Coronary artery (tissue), 2 donors: ENCODE measurements at regions not wholly inside any gene's neighbourhood (a gene's known extent, or its start where the extent isn't known, plus 50 kb on each side); places are given as distances from the start of the nearest gene placed in this dataset.

Experiments
- DNase-seq: peaks from one replicate; pipeline ENCODE4 v3.0.0-alpha.2; 2017; ENCODE audit warnings: low spot score
- H3K27ac ChIP-seq, 2 donors: fragments of 200-600 bp; sonication (generic); one replicate each; pipeline ENCODE4 v1.5.1; 2016 to 2019
- H3K4me3 ChIP-seq: fragments of 200-600 bp; sonication (generic); 2 replicates; pipeline ENCODE4 v1.5.1; 2016; ENCODE audit warnings: mild to moderate bottlenecking, moderate library complexity
- TF ChIP-seq, protein P1 (sequence below): fragments of 200-600 bp; sonication (generic); IDR thresholded peaks from one replicate; pipeline ENCODE4 v1.5.1; 2019; ENCODE audit warnings: antibody characterized with exemption

DNA sequence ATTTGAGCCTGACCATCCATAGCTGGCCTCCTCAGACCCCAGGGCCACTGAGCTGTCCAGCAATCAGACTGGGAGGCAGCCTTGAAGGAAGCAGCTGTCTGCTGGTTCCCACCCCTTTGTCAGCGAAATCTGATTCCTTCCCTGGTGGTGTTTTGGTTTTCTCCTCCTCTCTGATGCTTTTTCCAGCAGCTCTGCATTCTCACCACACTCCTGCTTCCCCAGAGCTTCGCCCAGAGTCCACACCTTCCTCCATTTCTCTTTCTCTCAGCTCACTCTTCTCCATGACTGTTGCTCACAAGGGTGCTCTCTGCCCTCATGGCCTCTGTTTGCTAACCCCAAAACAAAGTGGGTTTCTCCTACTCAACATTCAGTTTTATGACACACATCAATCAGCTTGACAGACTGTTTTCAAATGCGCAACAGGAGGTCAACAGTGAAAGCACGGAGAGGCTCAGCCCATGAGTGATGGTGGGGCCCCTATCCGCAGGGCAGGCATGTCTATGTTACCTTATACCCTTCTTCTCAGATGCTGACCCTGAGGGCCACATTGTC lies 130.6 kb upstream of the MTNR1B start:
- TF ChIP-seq, protein P1, sequence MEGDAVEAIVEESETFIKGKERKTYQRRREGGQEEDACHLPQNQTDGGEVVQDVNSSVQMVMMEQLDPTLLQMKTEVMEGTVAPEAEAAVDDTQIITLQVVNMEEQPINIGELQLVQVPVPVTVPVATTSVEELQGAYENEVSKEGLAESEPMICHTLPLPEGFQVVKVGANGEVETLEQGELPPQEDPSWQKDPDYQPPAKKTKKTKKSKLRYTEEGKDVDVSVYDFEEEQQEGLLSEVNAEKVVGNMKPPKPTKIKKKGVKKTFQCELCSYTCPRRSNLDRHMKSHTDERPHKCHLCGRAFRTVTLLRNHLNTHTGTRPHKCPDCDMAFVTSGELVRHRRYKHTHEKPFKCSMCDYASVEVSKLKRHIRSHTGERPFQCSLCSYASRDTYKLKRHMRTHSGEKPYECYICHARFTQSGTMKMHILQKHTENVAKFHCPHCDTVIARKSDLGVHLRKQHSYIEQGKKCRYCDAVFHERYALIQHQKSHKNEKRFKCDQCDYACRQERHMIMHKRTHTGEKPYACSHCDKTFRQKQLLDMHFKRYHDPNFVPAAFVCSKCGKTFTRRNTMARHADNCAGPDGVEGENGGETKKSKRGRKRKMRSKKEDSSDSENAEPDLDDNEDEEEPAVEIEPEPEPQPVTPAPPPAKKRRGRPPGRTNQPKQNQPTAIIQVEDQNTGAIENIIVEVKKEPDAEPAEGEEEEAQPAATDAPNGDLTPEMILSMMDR: no peak
- Histone ChIP-seq H3K27ac (no peak overlapping the region), H3K4me3 (no peak overlapping the region)
- no peak for DNase-seq

DNA sequence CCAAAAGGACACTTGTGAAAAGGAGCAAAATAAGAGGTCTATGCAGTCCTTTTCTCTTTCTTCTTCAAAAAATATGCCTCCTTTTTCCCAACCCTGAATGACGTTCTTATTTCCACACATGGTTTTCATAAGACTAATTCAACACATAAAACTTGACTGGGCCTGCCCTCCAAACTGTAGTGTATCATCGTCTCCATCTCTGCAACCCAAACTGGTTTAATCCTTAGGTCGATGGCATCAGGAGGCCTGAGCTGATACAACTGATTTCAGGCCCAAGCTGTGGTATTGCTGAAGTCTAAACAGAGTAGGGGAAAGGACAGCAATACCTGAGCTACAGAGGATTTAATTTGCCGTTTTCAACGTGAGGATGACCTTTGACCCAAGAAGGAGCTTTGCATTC lies 130.0 kb upstream of the MTNR1B start:
- Histone ChIP-seq H3K27ac (no peak overlapping the region), H3K4me3 (no peak overlapping the region)
- TF ChIP-seq, protein P1: no peak
- DNase-seq: no peak

DNA sequence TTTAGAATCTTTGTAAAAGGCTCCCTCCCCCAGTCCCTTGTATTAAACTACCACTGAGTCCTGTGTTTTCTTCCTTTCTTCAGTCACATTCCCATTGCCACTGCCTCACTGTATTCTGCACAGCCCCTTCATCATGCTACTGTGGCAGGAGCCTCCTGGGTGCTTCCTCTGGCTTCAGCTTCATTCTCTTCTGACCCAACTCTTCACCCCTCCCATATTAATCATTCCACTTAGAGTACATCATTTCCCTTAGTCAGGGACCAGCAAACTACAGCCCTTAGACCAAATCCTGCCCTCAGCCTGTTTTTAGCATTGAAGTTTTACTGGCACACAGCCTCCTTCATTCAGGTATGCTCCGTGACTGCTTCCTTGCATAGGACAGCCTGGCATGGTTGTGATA lies 127.7 kb upstream of the MTNR1B start:
- H3K4me3 ChIP-seq: no peak overlapping the region
- no peak for DNase-seq
- TF ChIP-seq, protein P1: no peak
- no peak overlapping the region for H3K27ac ChIP-seq

DNA sequence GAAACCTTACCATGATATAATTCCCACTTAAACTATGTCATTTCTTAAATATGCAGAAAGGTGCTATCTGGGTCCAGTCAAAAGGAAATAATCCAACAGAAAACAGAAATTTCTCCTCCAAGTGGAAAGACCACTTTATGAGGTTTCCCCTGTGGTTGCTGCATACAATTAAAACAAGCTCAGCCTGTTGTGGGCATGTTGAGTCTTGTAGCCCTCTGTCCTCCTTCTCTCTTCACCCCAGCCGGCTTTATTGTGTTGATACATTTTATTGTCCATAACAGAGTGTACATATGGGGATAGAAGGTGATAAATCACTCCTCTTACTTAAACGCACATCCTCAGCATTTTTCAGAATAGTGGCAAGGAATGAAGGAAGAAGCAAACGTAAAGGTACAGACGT lies 126.0 kb upstream of the MTNR1B start:
- no peak overlapping the region for H3K27ac ChIP-seq
- no peak for DNase-seq
- TF ChIP-seq, protein P1: no peak

DNA sequence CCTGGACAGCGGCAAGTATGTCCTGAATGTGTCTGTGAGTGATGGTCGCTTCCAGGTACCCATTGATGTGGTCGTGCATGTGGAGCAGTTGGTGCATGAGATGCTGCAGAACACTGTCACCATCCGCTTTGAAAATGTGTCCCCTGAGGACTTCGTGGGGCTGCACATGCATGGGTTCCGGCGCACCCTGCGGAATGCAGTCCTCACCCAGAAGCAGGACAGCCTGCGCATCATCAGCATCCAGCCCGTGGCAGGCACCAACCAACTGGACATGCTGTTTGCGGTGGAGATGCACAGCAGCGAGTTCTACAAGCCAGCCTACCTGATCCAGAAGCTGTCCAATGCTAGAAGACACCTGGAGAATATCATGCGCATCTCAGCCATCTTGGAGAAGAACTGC lies 125.3 kb upstream of the MTNR1B start:
- no peak overlapping the region for H3K27ac ChIP-seq
- DNase-seq: no peak
- TF ChIP-seq, protein P1: no peak
- H3K4me3 ChIP-seq: no peak overlapping the region

More for the DNA sequence above, 126.0 kb upstream of the MTNR1B start:
- H3K4me3 ChIP-seq: no peak overlapping the region

DNA sequence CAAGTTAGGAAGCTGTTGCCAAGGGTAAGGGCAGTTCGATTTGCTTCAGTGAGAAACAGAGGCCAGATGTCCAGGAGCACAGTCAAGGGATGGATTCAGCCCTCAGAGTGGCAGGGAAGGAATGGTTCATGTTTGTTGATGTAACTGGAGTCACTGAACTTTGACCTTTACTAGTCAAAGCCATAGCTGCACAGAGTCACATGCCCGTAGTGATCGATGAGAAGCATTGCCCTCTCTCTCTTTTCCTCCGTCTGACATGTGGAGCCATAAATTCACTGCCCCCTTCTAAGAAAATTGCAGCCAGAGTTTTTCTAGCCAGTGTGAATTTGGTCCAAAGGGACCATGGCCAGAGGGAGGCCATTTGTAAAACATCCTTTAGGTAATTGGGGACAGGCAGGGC lies 124.1 kb upstream of the MTNR1B start:
- TF ChIP-seq, protein P1: no peak
- Histone ChIP-seq H3K4me3 (no peak overlapping the region), H3K27ac (no peak overlapping the region)
- no peak for DNase-seq

DNA sequence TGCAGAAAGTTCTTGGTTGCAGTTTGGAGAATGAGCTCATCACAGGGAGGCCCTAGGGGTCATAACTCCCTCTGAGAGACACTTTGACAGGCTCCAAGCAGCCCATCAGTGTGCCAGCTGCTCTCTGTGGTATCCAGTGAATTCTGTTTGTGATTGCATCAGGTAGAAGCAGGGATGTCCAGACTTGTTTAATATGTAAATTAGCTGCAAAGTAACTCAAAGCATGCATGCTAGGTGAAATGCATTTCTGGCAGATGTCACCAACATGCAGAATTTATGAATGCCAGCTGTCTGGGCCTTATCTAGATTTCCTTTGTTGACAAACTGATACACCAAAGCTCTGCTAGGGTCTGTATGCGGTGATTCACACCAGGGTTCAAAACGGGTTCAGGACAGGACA lies 123.6 kb upstream of the MTNR1B start:
- Histone ChIP-seq H3K4me3 (no peak overlapping the region), H3K27ac (no peak overlapping the region)
- DNase-seq: no peak
- TF ChIP-seq, protein P1: no peak
